Jurkat, Clone E6-1 (cell line): ENCODE measurements at regions not wholly inside any gene's neighbourhood (a gene's known extent, or its start where the extent isn't known, plus 50 kb on each side); places are given as distances from the start of the nearest gene placed in this dataset.
A peak's percentile ranks its signal among the peaks of the same experiment; 100 is the strongest.

ENCODE experiments used
- DNase-seq: peaks from one replicate; pipeline ENCODE4 v3.0.0-alpha.2; 2011; ENCODE audit warnings: low read depth, low spot score
- H3K4me3 ChIP-seq: 2 replicates; pipeline ENCODE4 v1.5.1; 2011; ENCODE audit warnings: mild to moderate bottlenecking, low read length, control low read depth, moderate library complexity

- no peak for DNase-seq
- no peak overlapping the region for H3K4me3 ChIP-seq
Measured at GRCh38 chr14:100638211-100638855, 51.1 kb upstream of the BEGAIN start.

- no peak overlapping the region for H3K4me3 ChIP-seq
- DNase-seq: no peak
Measured at GRCh38 chr14:100639280-100639679, 52.1 kb upstream of the BEGAIN start.

- DNase-seq: peak; percentile 95
- H3K4me3 ChIP-seq: 0 out of 2 replicates have a peak overlapping the region, but pooled peaks have one; percentile 7
Measured at GRCh38 chr14:100640471-100641273, 53.5 kb upstream of the BEGAIN start.

DNA sequence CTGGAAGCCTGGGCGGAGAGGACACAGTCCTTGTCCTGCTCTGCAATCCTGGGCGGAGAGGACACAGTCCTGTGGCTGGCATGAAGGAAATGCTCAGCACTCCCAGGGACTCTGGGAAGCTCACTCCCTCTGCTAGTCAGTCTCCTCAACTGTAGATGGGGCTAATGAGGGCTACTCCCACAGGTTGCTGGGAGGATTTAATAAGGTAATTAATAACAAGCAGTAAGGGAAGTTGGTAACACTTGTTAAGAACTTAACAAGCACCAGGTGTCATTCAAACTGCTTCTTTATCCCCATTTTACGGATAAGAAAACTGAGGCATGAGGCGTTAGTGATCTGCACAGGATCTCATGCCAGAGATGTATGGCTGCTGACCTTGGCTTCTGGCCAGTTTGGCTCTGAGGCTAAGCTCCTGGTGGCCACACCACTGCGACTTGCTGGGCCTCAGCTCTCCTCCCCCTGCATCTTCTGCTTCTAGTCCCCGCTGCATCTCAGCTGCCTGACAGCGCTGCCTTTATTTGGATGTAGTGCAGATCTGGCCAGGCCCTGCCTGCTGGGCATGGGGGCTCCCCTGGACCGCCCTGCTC lies 54.1 kb upstream of the BEGAIN start:
- H3K4me3 ChIP-seq: no peak overlapping the region
- DNase-seq: no peak

DNA sequence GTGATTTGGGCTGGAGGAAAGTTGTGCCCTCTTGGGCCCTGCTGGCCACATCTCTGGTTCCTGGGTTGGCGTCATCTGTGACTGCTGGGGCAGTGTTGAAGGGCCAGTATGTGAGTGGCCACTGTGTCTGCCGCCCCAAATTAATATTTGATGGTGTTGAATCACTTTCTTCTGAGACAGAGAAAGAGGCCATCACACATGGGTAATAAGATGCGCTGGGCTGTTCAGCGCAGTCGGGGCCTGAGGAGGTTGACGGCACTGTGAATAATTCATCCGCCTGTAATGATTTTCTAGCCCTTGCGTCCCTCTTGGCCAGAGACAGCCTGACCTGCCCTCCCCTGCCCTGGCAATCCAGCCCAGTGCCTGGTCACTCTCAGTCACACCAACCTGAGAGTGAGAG lies 56.2 kb upstream of the BEGAIN start:
- no peak overlapping the region for H3K4me3 ChIP-seq
- no peak for DNase-seq

- H3K4me3 ChIP-seq: no peak overlapping the region
- DNase-seq: no peak
Measured at GRCh38 chr14:100644383-100644782, 57.2 kb upstream of the BEGAIN start.

DNA sequence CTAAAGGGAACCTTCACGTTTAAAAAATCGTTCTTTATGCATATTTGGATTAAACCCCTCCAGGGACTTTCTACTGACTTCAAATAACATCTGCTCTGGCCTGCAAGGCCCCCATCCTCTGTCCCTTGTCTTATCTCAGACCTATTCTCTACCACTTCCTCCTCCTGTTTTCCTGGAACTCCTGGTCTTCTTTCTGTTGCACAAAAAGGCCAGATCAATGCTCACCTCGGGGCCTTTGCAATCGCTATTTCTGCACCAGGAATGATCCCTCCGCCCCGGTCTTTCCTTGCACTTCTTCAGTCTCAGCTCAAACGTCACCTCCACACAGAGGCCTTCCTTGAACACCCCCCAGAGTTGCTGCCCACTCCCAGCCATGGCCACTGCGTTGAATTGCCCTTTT lies 57.6 kb upstream of the BEGAIN start:
- DNase-seq: no peak
- no peak overlapping the region for H3K4me3 ChIP-seq

DNA sequence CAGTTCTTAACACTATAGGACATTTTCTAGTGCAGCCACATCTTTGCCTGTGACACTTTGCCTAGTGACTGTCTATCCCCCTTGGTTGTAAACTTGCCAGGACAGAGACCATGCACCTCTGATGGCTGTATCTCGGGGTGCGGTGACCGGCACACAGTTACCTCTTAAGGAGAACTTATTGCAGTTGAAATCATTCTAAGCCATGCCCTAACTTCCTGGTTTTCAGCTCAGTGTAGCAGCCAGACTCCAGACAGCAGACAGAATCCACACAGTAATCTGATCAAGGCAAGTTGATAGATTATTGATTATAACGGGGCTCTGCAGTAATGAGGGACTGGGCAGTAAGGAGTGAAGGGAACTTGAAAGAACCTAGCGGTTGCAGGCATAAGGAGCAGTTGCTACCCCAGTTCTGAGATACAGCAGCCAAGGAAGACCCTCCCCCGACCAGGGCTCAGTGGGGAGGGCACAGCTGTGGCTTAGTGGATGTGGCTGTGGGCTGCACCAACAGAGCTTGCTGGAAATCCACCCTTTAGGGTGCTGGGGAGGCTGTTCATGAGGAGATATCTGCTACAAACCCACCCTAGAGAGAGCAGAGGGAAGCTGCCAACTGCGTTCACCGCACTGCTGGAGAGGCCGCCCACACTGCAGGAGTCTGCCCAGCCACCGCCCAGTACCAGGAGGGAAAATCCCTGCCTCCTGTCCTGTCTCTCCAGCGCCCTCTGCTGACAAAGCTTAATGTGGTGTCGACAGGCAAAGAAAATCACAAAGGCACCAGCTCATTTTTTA lies 58.2 kb upstream of the BEGAIN start:
- H3K4me3 ChIP-seq: no peak overlapping the region
- DNase-seq: peak; percentile 79

DNA sequence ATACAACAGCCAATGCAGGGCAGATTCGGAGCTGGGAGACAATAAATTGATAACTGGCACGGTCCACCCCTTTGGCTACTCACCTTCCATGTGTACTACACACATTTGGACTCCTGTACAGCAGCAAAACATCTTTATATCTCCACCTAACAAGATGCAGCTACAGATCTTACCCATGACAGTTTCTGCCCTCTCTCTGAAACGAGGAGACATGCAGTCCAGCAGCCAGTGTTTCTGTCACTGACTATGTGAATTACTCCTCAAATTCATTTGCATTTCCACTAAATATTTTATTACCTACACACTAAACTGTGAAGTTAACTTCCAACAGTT lies 58.7 kb upstream of the BEGAIN start:
- H3K4me3 ChIP-seq: no peak overlapping the region
- DNase-seq: no peak

GRCh38 chr14:100648474-100649172 lies 61.4 kb upstream of the BEGAIN start:
- H3K4me3 ChIP-seq: no peak overlapping the region
- no peak for DNase-seq

DNA sequence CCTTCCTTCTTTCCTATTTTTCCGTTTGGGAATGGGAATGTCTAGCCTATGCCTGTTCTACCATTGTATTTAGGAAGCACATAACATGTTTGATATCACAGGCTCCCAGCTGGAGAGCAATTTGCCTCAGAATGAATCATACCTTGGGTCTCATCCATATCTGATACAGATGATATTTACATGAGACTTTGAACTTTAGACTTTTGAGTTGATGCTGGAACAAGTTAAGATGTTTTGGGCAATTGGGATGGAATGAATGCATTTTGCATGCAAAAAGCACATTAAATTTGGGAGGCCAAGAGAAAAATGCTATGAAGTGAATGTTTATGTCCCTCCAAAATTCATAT lies 61.9 kb upstream of the BEGAIN start:
- no peak overlapping the region for H3K4me3 ChIP-seq
- no peak for DNase-seq

DNA sequence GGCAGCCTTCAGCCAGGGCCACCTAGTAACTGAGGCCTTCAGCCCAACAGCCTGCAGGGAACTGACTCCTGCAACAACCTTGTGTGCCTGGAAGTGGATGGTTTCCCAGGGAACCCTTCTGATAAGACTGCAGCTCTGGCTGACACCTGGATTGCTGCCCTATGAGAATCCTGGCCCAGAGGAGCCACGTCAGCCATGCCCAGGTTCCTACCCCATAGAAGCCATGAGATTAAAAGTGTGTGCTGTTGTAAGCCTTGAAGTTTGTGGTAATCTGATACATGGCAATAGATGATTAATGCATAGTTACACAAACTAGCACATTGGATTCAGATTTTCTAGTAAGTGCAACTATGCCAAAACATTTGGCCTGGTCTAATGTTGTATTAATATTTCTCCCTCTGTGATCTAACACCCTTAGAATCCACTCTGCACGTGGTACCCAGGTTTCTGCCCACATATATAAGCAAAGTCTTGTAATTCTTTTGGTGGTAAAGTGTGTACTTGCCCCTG lies 64.8 kb upstream of the BEGAIN start:
- H3K4me3 ChIP-seq: no peak overlapping the region
- no peak for DNase-seq

- no peak for DNase-seq
- H3K4me3 ChIP-seq: no peak overlapping the region
Measured at GRCh38 chr14:100652744-100653143, 65.5 kb upstream of the BEGAIN start.

GRCh38 chr14:100653409-100653808 lies 66.2 kb upstream of the BEGAIN start:
- no peak for DNase-seq
- no peak overlapping the region for H3K4me3 ChIP-seq

GRCh38 chr14:100654025-100654813 lies 67.0 kb upstream of the BEGAIN start:
- H3K4me3 ChIP-seq: no peak overlapping the region
- DNase-seq: no peak

GRCh38 chr14:100654814-100655740 lies 67.9 kb upstream of the BEGAIN start:
- H3K4me3 ChIP-seq: no peak overlapping the region
- DNase-seq: no peak

GRCh38 chr14:100655741-100656085 lies 68.5 kb upstream of the BEGAIN start:
- H3K4me3 ChIP-seq: no peak overlapping the region
- DNase-seq: no peak

DNA sequence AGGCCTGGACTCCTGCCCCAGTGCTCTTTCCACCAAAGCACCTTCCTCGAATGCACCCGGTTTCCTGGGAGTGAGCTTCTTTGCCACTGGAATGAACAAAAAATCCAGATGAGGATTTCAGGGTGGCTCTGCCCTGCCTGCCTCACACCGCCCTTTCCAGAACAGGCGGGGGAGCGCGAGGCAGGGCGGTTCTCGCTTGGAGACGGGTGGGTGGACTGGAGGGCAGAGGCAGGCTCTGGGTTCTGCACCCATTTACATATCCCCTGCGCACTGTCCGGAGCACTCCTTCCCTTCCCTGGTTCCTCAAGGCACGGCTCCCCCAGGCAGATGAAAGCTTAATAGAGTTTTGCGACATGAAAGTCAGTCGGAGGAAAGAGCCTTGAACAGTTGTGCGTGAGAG lies 69.7 kb upstream of the DLK1 start:
- H3K4me3 ChIP-seq: no peak overlapping the region
- DNase-seq: no peak
